ENCODE measurements at regions not wholly inside any gene's neighbourhood (a gene's known extent, or its start where the extent isn't known, plus 50 kb on each side); places are given as distances from the start of the nearest gene placed in this dataset.

GRCh38 chr16:76724181-76724580, 447.0 kb downstream of the CNTNAP4 start:
- DNase-seq, result no peak

DNA sequence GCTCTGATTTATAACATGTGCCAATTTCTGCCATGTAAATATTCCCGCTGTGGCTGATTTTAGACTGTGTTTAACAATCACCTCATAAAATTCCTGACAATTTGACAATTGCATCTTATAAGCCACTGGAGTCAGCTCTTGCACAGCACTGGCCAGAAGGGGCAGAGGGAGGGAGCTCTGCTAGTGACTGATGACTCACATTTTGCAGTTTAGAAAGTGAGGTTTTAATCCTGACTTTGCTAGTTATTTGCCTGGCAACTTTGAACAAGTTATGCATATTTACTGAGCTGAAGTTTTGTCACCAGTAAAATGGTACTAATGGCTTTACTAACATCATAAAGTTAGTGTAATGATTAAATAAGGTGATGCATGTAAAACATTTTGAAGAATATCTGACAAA, 452.3 kb downstream of the CNTNAP4 start:
- no peak for DNase-seq

GRCh38 chr16:76732894-76733293, 455.7 kb downstream of the CNTNAP4 start:
- no peak for DNase-seq

GRCh38 chr16:76741623-76742022, 449.4 kb upstream of the MON1B start:
- no peak for DNase-seq

DNA sequence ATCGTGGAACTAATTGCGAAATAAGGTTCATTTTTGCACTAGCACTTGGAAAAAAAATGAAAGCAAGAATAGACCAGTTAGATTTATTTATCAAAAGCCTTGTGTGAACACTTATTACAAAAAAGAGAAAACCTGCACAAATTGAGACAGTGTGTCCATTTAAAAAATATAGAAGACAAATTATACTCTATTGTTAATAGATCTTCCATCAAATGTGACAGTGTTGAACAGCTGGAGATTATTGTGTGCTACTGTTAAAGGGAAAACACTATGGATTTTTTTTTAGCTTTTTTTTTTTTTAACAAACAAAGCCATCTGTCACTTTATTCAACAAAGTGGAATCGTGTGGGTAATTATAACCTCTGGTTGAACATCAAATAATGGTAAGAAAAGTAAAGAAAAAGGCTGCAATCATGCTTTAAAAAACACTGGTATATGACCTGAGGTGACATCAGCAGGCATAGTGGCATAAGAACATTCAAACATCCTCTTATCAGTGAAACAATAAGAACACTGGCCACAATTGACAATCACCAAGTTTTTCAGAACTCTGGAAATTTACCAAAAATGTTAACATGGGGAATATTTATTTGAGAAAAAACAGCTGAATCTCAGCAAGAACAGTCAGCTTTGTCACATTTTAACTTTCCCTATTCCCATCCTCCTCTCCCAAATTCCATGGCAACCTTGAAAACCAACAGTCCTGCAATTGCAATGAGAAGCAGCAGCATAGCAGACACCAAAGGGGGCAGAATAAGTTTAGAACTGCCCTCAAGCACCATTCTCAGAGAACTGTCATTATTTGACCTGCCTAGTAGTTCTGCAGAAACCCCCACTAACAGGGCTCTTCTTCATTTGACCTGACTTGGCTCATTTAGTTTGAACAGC, 442.3 kb upstream of the MON1B start:
- no peak for DNase-seq

- DNase-seq, result no peak
Measured at GRCh38 chr16:76749780-76750375, 441.1 kb upstream of the MON1B start.

DNA sequence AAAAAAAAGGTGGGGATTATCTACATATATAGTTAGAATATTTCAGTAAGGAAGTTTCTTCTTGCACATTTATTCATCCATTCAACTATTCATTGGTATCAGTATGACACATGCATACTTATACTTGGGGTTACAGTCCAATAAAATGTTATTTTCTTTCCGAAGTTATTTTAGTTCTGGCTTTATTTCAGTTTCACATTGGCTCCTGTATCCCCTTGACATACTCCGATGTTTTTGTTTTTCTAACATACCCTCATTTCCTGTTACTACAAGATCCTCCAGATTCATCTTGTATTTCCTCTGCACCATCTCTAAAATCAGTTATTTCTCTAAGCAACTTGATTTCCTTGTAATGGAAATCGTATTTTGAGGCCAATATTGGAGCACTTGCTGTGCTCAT, 435.5 kb upstream of the MON1B start:
- no peak for DNase-seq

- DNase-seq, result no peak
Measured at GRCh38 chr16:76756423-76756822, 434.6 kb upstream of the MON1B start.

DNA sequence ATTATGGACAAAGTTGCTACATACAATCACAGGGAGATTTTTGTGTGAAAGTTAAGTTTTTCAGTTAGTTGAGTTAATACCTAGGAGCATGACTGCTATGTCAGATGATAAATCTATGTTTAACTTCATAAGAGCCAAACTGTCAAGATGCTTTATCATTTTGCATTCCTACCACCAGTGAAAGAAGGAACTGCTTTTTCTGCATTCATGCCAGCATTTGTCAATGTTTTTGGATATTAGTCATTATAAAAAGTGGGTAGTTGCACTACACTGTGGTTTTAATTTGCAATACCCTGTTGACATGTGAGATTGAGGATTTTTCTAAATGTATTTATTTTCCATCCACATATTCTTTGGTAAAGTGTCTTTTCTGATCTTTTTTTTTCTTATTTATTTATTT, 434.0 kb upstream of the MON1B start:
- DNase-seq, result no peak

- DNase-seq, result no peak
Measured at GRCh38 chr16:76766538-76766937, 424.5 kb upstream of the MON1B start.

DNA sequence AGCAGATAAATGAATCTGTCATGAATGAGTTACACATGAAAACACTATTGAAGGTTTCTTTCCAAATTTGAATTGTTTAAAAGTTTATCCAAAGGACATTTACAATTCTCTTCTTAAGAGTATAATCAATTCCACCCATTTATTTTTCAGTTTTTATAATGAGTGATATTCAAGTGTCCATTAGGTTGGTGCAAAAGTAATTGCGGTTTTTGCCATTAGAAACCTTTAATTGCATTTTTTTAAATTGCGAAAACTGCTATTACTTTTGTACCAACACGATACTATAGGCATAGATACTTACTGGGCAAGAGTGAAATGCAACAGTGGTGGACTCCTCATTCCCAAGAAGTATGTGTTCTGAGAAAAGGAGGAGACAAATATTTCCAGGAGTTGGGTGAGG, 422.7 kb upstream of the MON1B start:
- DNase-seq, result no peak

DNA sequence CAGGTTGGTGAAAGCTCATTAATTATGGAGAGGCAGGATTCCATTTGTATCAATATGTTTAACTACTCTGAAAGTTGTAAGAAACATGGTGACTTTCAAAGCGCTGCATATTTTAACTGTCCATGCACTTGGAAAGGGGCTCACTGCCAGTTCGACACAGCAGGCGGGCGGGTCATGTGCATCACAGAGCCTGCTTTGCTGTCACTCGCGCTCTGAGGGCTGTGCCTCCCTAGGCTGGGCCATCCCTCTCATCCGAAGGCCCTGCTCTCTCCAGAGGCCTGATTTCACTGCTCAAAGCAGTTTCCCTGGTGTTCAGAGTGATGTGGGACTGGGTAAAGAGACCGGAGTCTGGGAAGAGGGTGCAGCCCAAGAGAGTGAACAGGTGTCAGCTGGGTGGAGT, 422.0 kb upstream of the MON1B start:
- no peak for DNase-seq

DNA sequence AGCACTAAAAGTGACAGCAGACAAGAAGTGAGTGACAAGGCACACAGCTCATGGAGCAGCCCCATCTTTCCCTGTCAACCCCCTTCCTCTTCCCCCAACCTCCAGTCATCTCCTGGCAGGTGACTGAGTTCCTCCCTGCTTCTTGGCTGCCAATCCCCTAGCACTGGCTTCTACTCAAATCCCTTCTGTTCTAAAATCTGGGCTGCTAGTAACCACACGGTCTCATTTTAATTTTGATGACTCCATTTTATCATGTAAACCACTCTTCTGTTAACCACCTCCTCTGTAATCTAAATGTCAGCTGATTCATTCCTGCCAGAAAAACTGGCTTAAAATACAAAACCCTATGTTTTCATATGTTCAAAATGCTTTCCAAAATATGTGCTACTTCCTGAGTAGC, 419.8 kb upstream of the MON1B start:
- DNase-seq, result no peak

- DNase-seq, result no peak
Measured at GRCh38 chr16:76777721-76778465, 413.1 kb upstream of the MON1B start.

DNA sequence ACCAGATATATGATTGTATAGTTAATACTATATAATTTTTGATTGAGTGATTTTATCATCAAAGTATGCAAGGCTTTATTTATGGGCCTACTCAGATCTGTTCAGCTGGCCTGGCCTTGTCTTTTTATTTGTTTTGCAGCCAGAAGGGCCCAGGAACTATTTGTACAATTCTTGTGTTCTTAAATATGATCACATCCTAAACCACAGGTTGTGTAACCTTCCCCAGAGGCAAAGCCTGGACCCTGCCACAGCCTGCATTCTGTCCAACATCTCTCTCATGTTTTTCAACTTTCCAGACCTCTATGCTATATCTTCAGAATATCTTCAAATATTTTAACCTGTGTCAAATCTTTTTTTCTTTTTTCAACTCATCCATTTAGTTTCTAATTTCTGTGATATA, 410.4 kb upstream of the MON1B start:
- no peak for DNase-seq

DNA sequence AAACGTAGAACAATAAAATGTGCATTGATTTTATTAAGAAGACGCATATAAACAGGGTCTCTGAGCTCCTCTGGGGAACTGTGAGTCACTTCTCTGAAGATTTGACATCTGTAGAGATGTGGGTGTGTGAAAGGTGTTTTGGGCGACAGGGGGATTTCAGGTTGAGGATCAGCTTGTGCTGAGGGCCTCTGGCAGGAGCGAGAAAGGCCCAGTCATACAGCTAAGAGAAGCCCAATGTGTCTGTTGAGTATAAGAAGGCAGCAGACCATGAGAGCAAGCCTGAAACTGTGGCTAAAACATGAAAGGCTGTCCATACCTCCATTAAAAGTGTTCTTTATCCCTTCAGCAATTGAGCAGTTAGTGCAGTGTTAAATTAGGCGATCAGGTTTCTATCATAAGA, 406.5 kb upstream of the MON1B start:
- no peak for DNase-seq

DNA sequence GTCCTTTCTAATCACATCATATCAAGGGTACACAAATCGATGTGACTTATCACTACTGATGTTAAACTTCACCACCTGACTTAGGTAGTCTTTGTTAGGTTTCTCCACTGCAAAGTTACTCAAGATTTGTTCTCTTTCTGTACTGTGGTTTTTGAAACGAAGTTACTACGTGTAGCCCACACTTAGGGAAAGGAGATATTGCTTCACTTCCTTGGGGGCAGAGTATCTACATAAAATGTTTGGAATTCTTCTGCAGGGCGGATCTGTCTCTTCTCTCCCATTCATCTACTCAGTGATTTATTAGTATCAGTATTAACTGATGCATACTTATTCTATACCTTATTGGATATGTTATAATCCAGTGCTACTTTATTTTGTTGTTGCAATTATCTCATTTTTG, 403.6 kb upstream of the MON1B start:
- DNase-seq, result no peak

- no peak for DNase-seq
Measured at GRCh38 chr16:76791151-76791550, 399.8 kb upstream of the MON1B start.

DNA sequence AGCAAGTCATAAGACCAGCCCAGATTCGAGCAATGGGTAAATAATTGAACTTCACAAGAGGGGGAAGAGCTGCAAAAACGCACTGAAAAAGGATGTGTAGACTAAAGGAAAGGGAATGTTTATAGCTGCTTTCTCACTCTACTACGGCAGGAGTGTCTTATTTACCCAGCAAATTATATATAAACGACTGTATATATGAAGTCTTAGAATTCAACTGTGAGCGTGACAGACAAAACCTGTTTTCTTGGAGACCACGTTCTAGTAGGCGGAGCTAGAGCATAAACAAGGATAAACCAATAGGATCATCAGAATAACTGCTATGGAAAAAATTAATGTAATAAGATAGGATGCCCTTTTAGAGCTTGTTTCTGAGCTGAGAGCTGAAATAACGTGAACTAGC, 394.6 kb upstream of the MON1B start:
- DNase-seq, result no peak

DNA sequence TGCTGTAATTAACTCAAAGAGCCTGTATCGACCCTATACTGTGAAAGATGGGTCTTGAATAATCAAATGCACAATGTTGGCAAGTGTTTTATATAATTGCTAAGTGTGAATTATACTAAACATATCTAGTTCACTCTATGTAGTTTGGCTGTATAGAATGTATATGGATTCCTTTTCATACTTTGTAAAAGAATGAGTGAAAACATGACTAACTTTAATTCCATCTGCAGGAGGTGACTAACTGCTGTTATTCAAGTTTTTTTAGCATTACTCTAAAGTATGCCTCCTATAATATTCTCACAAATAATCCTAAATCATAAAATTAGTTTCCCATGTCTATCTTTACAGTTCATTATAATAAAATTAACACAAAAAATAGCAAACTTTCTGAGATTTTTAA, 394.0 kb upstream of the MON1B start:
- no peak for DNase-seq

DNA sequence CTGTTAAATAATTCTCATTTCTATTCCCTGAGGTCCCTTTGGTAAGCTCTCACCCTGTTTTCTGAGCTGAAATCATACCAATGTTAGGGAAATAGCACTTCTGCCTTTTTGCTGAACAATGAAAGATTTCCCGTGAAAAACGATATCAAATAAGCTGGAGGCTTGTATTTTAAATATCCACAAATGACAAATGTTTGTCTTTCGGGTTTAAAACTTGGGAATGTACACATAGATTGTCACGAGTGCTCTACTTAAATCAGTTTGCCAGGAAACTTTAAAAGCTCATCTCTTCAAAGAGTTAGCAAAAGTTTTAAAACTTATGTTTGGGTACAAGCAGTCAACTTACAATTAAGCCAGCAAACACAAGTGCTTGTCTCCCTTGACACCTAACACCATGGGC, 393.5 kb upstream of the MON1B start:
- DNase-seq, result no peak

- no peak for DNase-seq
Measured at GRCh38 chr16:76800196-76800595, 390.8 kb upstream of the MON1B start.

- DNase-seq, result no peak
Measured at GRCh38 chr16:76801357-76801756, 389.6 kb upstream of the MON1B start.

GRCh38 chr16:76816475-76816874, 374.5 kb upstream of the MON1B start:
- DNase-seq, result no peak
